ENCODE measurements at regions not wholly inside any gene's neighbourhood (a gene's known extent, or its start where the extent isn't known, plus 50 kb on each side); places are given as distances from the start of the nearest gene placed in this dataset.

DNA sequence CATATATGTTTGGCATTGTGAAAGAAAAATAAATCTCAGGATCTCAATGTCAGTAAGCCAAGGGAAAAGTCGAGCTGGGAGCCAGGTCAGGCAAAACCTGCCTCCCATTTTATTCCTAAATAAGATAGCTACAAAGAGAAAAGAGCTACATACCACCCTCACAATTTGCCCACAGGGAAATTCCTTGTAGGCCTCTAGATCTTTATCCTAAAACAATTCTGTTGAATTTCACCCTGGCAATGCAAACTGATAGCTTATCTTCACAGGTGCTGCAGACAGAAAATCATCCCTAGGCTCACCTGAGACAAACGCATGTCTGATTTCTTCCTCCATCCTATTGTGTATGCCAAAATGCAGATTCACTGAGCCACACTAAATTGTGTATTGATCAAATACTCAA, 2587.1 kb downstream of the PCDH9 start:
- no peaks in the 10 kb centered on the region for H3K9me3 Mint-ChIP-seq
- no peak for DNase-seq (ENCODE audit: low spot score)
- no peak for TF ChIP-seq EZH2 (IDR thresholded peaks at IDR 0.05; ENCODE audit: low read depth, unreplicated experiment)
- TF ChIP-seq STAT1 (IDR thresholded peaks at IDR 0.05; ENCODE audit: unreplicated experiment) = no peak
- TF ChIP-seq, protein P1, sequence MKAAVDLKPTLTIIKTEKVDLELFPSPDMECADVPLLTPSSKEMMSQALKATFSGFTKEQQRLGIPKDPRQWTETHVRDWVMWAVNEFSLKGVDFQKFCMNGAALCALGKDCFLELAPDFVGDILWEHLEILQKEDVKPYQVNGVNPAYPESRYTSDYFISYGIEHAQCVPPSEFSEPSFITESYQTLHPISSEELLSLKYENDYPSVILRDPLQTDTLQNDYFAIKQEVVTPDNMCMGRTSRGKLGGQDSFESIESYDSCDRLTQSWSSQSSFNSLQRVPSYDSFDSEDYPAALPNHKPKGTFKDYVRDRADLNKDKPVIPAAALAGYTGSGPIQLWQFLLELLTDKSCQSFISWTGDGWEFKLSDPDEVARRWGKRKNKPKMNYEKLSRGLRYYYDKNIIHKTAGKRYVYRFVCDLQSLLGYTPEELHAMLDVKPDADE (IDR thresholded peaks at IDR 0.05) = no peak
- no peak for TF ChIP-seq ZNF331 (CRISPR knock-in tag; IDR thresholded peaks at IDR 0.05; ENCODE audit: low read depth)
- TF ChIP-seq ZNF114 (CRISPR knock-in tag; IDR thresholded peaks at IDR 0.05) = no peak
- TF ChIP-seq POLR2AphosphoS5 (IDR thresholded peaks at IDR 0.05; ENCODE audit: low read depth) = no peak
- TF ChIP-seq CREB1 (CRISPR knock-in tag; IDR thresholded peaks at IDR 0.05; ENCODE audit: low read depth) = no peak
- TF ChIP-seq, protein P2, sequence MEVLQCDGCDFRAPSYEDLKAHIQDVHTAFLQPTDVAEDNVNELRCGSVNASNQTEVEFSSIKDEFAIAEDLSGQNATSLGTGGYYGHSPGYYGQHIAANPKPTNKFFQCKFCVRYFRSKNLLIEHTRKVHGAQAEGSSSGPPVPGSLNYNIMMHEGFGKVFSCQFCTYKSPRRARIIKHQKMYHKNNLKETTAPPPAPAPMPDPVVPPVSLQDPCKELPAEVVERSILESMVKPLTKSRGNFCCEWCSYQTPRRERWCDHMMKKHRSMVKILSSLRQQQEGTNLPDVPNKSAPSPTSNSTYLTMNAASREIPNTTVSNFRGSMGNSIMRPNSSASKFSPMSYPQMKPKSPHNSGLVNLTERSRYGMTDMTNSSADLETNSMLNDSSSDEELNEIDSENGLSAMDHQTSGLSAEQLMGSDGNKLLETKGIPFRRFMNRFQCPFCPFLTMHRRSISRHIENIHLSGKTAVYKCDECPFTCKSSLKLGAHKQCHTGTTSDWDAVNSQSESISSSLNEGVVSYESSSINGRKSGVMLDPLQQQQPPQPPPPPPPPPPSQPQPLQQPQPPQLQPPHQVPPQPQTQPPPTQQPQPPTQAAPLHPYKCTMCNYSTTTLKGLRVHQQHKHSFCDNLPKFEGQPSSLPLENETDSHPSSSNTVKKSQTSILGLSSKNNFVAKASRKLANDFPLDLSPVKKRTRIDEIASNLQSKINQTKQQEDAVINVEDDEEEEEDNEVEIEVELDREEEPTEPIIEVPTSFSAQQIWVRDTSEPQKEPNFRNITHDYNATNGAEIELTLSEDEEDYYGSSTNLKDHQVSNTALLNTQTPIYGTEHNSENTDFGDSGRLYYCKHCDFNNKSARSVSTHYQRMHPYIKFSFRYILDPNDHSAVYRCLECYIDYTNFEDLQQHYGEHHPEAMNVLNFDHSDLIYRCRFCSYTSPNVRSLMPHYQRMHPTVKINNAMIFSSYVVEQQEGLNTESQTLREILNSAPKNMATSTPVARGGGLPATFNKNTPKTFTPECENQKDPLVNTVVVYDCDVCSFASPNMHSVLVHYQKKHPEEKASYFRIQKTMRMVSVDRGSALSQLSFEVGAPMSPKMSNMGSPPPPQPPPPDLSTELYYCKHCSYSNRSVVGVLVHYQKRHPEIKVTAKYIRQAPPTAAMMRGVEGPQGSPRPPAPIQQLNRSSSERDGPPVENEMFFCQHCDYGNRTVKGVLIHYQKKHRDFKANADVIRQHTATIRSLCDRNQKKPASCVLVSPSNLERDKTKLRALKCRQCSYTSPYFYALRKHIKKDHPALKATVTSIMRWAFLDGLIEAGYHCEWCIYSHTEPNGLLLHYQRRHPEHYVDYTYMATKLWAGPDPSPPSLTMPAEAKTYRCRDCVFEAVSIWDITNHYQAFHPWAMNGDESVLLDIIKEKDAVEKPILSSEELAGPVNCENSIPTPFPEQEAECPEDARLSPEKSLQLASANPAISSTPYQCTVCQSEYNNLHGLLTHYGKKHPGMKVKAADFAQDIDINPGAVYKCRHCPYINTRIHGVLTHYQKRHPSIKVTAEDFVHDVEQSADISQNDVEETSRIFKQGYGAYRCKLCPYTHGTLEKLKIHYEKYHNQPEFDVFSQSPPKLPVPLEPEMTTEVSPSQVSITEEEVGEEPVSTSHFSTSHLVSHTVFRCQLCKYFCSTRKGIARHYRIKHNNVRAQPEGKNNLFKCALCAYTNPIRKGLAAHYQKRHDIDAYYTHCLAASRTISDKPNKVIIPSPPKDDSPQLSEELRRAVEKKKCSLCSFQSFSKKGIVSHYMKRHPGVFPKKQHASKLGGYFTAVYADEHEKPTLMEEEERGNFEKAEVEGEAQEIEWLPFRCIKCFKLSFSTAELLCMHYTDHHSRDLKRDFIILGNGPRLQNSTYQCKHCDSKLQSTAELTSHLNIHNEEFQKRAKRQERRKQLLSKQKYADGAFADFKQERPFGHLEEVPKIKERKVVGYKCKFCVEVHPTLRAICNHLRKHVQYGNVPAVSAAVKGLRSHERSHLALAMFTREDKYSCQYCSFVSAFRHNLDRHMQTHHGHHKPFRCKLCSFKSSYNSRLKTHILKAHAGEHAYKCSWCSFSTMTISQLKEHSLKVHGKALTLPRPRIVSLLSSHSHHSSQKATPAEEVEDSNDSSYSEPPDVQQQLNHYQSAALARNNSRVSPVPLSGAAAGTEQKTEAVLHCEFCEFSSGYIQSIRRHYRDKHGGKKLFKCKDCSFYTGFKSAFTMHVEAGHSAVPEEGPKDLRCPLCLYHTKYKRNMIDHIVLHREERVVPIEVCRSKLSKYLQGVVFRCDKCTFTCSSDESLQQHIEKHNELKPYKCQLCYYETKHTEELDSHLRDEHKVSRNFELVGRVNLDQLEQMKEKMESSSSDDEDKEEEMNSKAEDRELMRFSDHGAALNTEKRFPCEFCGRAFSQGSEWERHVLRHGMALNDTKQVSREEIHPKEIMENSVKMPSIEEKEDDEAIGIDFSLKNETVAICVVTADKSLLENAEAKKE (CRISPR knock-in tag; IDR thresholded peaks at IDR 0.05) = no peak
- no peak for TF ChIP-seq EZH2phosphoT487 (IDR thresholded peaks at IDR 0.05; ENCODE audit: unreplicated experiment)
- Histone ChIP-seq H3K27me3 (ENCODE audit: insufficient read depth) (no peaks in the 10 kb centered on the region), H3K4me1 (ENCODE audit: insufficient read depth) (peaks cover 2% of the 10 kb centered on the region; the same call in 1 of the 2 replicates), H3K36me3 (ENCODE audit: insufficient read depth) (no peaks in the 10 kb centered on the region), H3K9me2 (ENCODE audit: insufficient read depth) (no peaks in the 10 kb centered on the region), H2AFZ (peak overlapping the region; percentile 91; the same call in 1 of the 2 replicates), H3F3A (replicated peaks; ENCODE audit: low read depth) (no peaks in the 10 kb centered on the region), H3K79me2 (replicated peaks; ENCODE audit: insufficient read depth) (no peaks in the 10 kb centered on the region), H3K4me3 (no peak overlapping the region), H4K20me1 (replicated peaks; ENCODE audit: insufficient read depth) (no peaks in the 10 kb centered on the region), H3K4me2 (no peak overlapping the region), H3K27ac (ENCODE audit: low read depth) (no peak overlapping the region)
- H3K27ac Mint-ChIP-seq = no peak overlapping the region
- no peak for ATAC-seq
- H3K27me3 Mint-ChIP-seq (ENCODE audit: insufficient read depth, low read depth, poor library complexity) = no peaks in the 10 kb centered on the region
- H3K36me3 Mint-ChIP-seq (ENCODE audit: low read depth) = no peaks in the 10 kb centered on the region
- H3K4me3 Mint-ChIP-seq = no peak overlapping the region
- H3K4me1 Mint-ChIP-seq = no peaks in the 10 kb centered on the region

Measured in GM23338 (cell line).